ENCODE measurements at regions not wholly inside any gene's neighbourhood (a gene's known extent, or its start where the extent isn't known, plus 50 kb on each side); places are given as distances from the start of the nearest gene placed in this dataset.

GRCh38 chrX:38968344-38969216 lies 167.3 kb downstream of the MID1IP1 start:
- TF ChIP-seq CTCF (IDR thresholded peaks at IDR 0.05; ENCODE audit: low read depth, low read length) (no peak), EZH2phosphoT487 (IDR thresholded peaks at IDR 0.05; ENCODE audit: low read depth) (no peak)
- peaks cover 14% of the 10 kb centered on the region for H3K4me1 ChIP-seq (ENCODE audit: low read length)
- no peaks in the 10 kb centered on the region for H3K9me3 ChIP-seq (ENCODE audit: insufficient read depth, low read length)
- H3K79me2 ChIP-seq (ENCODE audit: low read length) = no peaks in the 10 kb centered on the region
- no peak overlapping the region for H3K27ac ChIP-seq (ENCODE audit: low read length)
- no peaks in the 10 kb centered on the region for H3K27me3 ChIP-seq (ENCODE audit: low read depth, low read length)
- H4K20me1 ChIP-seq (ENCODE audit: insufficient read depth, low read length) = no peaks in the 10 kb centered on the region
- no peaks in the 10 kb centered on the region for H3K36me3 ChIP-seq (replicated peaks; ENCODE audit: low read depth, low read length)
- H3K4me2 ChIP-seq (ENCODE audit: low read length) = no peak overlapping the region
- H2AFZ ChIP-seq (ENCODE audit: low read depth, low read length) = no peak overlapping the region
- no peak overlapping the region for H3K9ac ChIP-seq (ENCODE audit: low read length)
- no peak overlapping the region for H3K4me3 ChIP-seq (ENCODE audit: low read length)

GRCh38 chrX:38970074-38970473 lies 168.8 kb downstream of the MID1IP1 start:
- no peaks in the 10 kb centered on the region for H4K20me1 ChIP-seq (ENCODE audit: insufficient read depth, low read length)
- H2AFZ ChIP-seq (ENCODE audit: low read depth, low read length) = no peak overlapping the region
- no peaks in the 10 kb centered on the region for H3K9me3 ChIP-seq (ENCODE audit: insufficient read depth, low read length)
- H3K27me3 ChIP-seq (ENCODE audit: low read depth, low read length) = no peaks in the 10 kb centered on the region
- no peak overlapping the region for H3K4me2 ChIP-seq (ENCODE audit: low read length)
- no peak overlapping the region for H3K4me3 ChIP-seq (ENCODE audit: low read length)
- H3K36me3 ChIP-seq (replicated peaks; ENCODE audit: low read depth, low read length) = no peaks in the 10 kb centered on the region
- TF ChIP-seq CTCF (IDR thresholded peaks at IDR 0.05; ENCODE audit: low read depth, low read length) (no peak), EZH2phosphoT487 (IDR thresholded peaks at IDR 0.05; ENCODE audit: low read depth) (no peak)
- H3K9ac ChIP-seq (ENCODE audit: low read length) = no peak overlapping the region
- peaks cover 14% of the 10 kb centered on the region for H3K4me1 ChIP-seq (ENCODE audit: low read length)
- no peaks in the 10 kb centered on the region for H3K79me2 ChIP-seq (ENCODE audit: low read length)
- no peak overlapping the region for H3K27ac ChIP-seq (ENCODE audit: low read length)

- H3K36me3 ChIP-seq (replicated peaks; ENCODE audit: low read depth, low read length) = no peaks in the 10 kb centered on the region
- no peaks in the 10 kb centered on the region for H4K20me1 ChIP-seq (ENCODE audit: insufficient read depth, low read length)
- H3K27me3 ChIP-seq (ENCODE audit: low read depth, low read length) = no peaks in the 10 kb centered on the region
- no peak overlapping the region for H3K4me2 ChIP-seq (ENCODE audit: low read length)
- H3K27ac ChIP-seq (ENCODE audit: low read length) = no peak overlapping the region
- no peak overlapping the region for H3K9ac ChIP-seq (ENCODE audit: low read length)
- H3K4me1 ChIP-seq (ENCODE audit: low read length) = peaks cover 14% of the 10 kb centered on the region
- no peaks in the 10 kb centered on the region for H3K9me3 ChIP-seq (ENCODE audit: insufficient read depth, low read length)
- TF ChIP-seq EZH2phosphoT487 (IDR thresholded peaks at IDR 0.05; ENCODE audit: low read depth) (no peak), CTCF (IDR thresholded peaks at IDR 0.05; ENCODE audit: low read depth, low read length) (no peak)
- H3K4me3 ChIP-seq (ENCODE audit: low read length) = no peak overlapping the region
- no peaks in the 10 kb centered on the region for H3K79me2 ChIP-seq (ENCODE audit: low read length)
- no peak overlapping the region for H2AFZ ChIP-seq (ENCODE audit: low read depth, low read length)
These were observed 169.6 kb downstream of the MID1IP1 start for GRCh38 chrX:38970845-38971244.

GRCh38 chrX:38973322-38973721 lies 172.1 kb downstream of the MID1IP1 start:
- no peak overlapping the region for H2AFZ ChIP-seq (ENCODE audit: low read depth, low read length)
- TF ChIP-seq CTCF (IDR thresholded peaks at IDR 0.05; ENCODE audit: low read depth, low read length) (no peak), EZH2phosphoT487 (IDR thresholded peaks at IDR 0.05; ENCODE audit: low read depth) (no peak)

More at GRCh38 chrX:38973322-38973721, 172.1 kb downstream of the MID1IP1 start:
- no peak overlapping the region for H3K27ac ChIP-seq (ENCODE audit: low read length)
- H3K36me3 ChIP-seq (replicated peaks; ENCODE audit: low read depth, low read length) = no peaks in the 10 kb centered on the region
- no peaks in the 10 kb centered on the region for H3K9me3 ChIP-seq (ENCODE audit: insufficient read depth, low read length)
- H3K4me1 ChIP-seq (ENCODE audit: low read length) = peaks cover 13% of the 10 kb centered on the region
- H3K27me3 ChIP-seq (ENCODE audit: low read depth, low read length) = no peaks in the 10 kb centered on the region
- H3K79me2 ChIP-seq (ENCODE audit: low read length) = no peaks in the 10 kb centered on the region
- H3K9ac ChIP-seq (ENCODE audit: low read length) = no peak overlapping the region
- H4K20me1 ChIP-seq (ENCODE audit: insufficient read depth, low read length) = no peaks in the 10 kb centered on the region
- H3K4me3 ChIP-seq (ENCODE audit: low read length) = no peak overlapping the region
- H3K4me2 ChIP-seq (ENCODE audit: low read length) = no peak overlapping the region

All from OCI-LY3 (cell line).